HG03432 (cell line): ENCODE measurements at regions not wholly inside any gene's neighbourhood (a gene's known extent, or its start where the extent isn't known, plus 50 kb on each side); places are given as distances from the start of the nearest gene placed in this dataset.

Experiments
- ATAC-seq: cut with Tn5 transposase; IDR thresholded peaks from one replicate; pipeline ENCODE4 v1.9.1; 2021; ENCODE audit warnings: mild to moderate bottlenecking, moderate library complexity; ENCODE audit not compliant: unreplicated experiment

- ATAC-seq: no peak
These were observed 160.2 kb upstream of the FGGY start for GRCh38 chr1:59136541-59137275.

- ATAC-seq: no peak
These were observed 159.6 kb upstream of the FGGY start for GRCh38 chr1:59137276-59137615.

DNA sequence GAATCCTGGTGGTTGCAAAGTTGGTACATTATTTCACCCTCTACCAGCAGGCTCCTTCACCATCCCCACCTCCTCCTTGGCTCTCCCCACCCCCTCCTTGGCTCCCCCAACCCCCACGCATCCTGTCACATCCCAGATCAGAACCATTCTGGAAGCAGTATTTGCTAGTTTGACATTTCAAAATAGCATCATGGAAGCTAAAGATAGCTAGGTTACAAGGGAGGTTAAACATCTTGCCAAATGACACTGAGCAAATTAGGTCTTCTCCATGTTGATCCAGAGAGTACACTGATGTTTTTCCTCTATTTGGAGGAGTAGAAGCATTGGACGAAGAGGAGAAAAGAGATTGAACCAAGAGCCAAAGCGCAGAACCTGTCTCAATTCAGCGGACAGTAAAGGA lies 158.9 kb upstream of the FGGY start:
- no peak for ATAC-seq

DNA sequence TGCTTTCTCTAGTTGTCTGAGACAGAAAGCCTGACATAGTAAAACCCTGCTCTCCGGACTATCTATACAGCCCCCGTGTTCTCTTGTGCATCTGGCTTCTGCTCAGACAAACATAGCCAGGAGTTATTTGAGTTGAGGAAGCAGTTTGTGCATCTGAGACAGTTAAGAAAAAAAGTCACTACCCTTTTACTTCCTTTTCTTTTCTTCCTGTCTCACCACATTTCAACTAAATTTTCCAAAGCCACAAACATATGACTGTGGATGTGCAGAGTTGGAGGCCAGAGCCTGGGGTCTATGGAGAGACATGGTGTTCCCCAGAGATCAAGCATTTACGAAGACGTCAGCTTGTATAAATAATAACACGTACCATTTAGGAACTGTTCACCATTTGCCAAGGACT lies 158.5 kb upstream of the FGGY start:
- ATAC-seq: no peak

GRCh38 chr1:59139396-59139795 lies 157.5 kb upstream of the FGGY start:
- ATAC-seq: no peak

DNA sequence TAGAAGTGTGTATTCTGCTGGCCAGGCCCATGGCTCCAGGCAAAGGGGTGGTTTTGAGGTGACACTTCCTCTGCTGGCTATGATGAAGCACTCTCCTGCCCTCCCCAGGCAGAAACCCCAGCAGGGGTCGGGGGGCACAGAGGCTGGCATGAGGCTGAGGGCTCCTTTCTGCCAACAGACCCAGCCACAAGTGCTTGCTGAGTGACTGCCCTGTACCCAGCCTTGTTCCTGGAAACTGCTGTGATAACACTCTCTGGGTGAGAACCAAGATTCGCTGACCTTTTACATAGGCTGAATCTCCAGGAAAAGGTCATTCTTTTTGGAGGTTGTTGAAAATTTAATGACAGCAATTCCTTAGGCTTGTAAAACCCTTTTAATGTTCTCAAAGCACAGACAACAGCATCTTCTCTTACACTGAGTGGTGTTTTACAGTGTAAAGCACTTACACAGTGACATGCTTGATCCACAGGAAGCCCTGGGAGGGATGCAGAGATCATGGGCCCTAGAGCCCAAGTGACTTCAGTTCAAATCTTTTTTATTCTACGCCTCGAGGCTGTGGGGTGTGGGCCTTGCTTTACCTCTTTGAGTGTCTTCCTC lies 155.5 kb upstream of the FGGY start:
- ATAC-seq: no peak

DNA sequence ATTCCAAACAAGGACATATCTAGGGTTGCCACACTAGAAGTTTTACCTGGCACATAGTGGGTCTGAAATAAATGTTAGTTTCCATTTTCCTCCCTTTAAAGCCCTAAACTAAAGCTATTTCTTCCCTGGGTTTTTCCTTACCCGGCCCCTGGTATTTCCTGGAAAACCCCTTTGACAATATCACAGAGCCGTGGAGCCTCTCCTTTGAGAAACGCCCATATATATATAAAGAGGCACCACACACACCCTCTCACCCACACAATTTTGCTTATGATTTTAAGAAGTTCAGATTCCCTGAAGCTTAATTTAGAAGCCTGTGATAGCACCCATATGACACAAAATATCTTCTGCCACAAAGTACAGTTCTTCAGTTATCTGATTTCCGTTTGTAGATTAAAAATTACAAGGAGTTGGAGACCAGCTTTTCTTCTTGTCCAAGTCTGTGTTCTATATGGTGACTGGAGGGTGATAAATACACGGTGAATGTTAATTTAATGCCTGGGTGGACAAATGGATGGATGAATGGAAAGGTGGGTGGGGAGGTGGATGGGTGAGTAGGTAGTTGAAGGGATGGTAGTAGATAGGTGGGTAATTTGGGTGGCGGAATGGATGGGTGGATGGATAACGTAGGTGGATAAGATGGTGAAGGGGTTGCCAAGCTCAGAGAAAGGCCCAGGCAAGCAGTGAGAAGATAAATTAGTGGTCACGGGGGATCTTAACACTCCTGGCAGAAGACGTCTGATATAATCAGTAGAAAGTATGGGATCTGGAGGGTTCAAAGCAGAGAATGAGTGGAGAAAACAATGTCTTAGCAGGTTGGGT lies 154.4 kb upstream of the FGGY start:
- no peak for ATAC-seq

- no peak for ATAC-seq
These were observed 153.8 kb upstream of the FGGY start for GRCh38 chr1:59143133-59143487.

- no peak for ATAC-seq
These were observed 153.1 kb upstream of the FGGY start for GRCh38 chr1:59143811-59144210.

- ATAC-seq: no peak
These were observed 151.9 kb upstream of the FGGY start for GRCh38 chr1:59144959-59145358.

GRCh38 chr1:59146056-59146455 lies 150.8 kb upstream of the FGGY start:
- ATAC-seq: no peak

DNA sequence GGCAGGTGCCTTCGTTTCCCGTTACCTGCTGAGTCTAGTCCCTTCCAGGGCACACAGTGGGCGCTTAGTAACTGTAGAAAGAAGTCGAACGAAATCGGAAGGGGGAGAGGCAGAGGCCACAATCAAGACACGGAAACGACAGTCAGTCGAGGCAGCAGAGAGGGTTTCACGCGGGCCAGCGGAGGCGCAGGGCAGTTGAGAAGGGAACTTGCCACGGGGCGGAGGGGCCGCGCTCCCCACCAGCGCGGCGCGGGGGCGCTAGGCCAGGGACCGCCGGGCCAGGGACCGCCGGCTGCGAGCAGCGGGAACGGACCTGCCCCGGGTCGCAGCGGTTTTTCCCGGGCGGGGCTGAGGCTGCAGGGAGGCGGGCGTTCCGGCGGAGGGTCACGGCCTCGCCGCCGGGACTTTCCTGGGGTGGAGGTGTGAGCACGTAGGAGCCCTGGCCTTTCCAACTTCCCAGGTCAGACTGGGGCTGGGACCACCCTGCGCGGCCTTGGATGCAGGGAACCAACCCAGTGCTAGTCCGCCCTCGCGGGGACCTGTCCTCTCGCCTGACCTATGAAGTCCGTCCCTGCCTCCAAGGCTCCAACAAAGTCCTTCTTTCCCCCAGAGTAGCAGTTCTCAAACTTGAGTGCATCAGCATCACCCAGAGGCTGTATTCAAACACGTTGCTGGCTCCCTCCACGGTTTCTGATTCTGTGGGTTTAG lies 150.1 kb upstream of the FGGY start:
- peak; percentile 72 for ATAC-seq

- ATAC-seq: no peak
These were observed 147.5 kb upstream of the FGGY start for GRCh38 chr1:59149435-59149834.

DNA sequence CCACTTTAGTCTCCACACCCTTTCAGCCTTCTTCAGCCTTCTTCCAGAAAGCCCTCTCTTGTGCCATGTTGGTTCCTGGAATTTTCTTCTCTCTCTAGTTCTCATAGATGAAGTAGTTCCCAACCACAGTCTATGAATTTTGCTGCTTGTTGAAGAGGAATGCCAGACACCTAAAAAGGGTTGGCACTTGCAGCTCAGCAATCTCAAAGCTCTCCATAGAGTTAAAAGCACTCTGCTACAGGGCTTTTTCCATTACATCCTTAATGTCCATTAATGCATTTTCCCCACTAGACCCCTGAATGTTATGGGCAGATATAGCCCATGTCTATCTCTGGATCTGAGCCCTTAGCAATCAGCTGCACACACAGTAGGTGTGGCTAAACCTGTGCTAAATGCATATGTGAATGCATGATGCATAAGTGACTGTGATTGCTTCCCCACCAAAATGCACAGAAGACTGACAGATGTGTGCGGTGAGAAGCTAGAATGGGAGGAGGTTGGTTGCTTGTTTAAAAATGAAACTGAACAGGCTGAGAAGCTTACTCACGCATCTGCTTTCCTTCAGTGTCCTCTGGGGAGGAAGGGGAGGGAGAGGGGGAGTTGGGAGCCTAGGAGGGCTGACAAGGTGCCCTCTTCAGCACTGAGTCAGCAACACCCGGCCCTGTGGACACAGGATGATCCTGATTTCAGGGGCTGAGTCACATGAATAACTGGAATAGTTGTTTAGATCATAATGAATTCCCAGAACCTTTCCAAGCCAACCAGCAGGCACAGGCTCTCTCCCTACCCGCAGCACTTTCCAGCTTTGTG lies 146.1 kb upstream of the FGGY start:
- peak; percentile 72 for ATAC-seq

- ATAC-seq: no peak
These were observed 145.5 kb upstream of the FGGY start for GRCh38 chr1:59151387-59151761.

GRCh38 chr1:59151860-59152259 lies 145.0 kb upstream of the FGGY start:
- no peak for ATAC-seq

DNA sequence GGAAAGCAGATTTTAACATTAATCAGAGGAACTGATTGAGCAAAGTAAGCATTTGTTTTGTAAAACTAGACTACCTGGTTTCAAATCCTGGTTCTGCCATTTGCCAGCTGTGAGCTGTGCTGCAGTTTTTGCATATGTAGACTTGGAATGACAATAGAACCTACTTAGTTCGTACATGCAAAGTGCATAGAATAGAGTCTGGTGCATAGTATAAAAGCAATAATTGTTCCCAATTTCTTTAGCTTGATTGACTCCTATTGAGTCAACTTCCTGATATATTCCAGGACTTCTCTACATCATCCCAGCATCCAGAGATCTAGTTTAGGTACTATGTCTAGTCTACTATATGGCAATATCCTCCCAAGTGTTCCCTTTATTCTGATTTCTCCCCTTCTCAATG lies 144.4 kb upstream of the FGGY start:
- no peak for ATAC-seq

GRCh38 chr1:59154401-59154800 lies 142.5 kb upstream of the FGGY start:
- no peak for ATAC-seq

GRCh38 chr1:59155351-59155750 lies 141.5 kb upstream of the FGGY start:
- ATAC-seq: no peak

DNA sequence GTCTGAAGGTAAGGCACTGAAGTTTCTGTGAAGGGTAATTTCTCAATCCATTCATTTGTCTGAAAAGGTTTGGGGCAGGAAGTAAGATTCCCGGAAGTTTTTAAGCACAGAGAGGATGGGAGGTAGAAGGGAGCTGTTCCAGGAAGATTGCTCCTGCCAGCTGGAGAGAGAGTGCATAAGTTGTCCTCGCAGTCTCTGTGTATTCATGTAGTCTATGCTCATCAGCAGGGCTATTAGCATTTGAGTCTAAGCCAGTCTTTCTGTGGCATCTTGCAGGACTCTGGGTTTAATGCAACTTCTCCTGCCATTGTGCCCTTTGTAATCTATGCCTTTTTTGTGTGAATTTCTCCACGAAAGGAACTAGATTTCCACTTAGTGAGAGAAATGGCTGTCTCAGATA lies 140.8 kb upstream of the FGGY start:
- ATAC-seq: no peak
